Occipital lobe (tissue), 1 donor: ENCODE measurements at regions not wholly inside any gene's neighbourhood (a gene's known extent, or its start where the extent isn't known, plus 50 kb on each side); places are given as distances from the start of the nearest gene placed in this dataset.
A peak's percentile ranks its signal among the peaks of the same experiment; 100 is the strongest.

Source experiments
- DNase-seq: peaks from one replicate; lab custom pipeline; 2025; lab: John Stamatoyannopoulos, UW

DNA sequence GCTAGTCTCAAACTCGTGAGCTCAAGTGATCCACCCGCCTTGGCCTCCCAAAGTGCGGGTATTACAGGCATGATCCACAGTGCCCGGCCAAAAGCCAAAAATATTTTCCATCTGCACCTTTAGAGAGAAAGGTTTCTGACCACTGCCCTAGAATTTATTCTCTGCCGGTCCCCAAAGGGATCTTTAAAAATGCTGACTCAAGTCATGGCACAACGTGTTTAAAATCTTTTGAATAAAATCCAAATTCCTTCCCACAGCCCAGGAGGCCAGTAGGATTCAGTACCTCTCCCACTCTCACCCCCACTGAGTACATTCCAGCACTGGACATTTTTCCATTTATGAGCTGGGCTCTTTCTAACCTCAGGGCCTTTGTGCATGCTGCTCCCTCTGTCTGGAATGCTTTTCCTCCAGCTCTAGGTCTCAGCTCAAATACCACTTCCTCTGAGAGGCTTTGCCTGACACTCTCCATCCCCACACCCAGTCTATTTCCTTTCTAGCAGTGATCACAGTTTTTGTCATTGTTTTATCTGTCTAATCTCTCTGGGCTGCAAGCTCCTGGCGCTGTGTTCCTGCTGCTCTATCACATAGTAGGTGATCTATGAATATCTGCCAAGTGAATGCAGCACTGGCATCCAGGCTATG, 502.9 kb downstream of the SHQ1 start:
- DNase-seq = no peak

DNA sequence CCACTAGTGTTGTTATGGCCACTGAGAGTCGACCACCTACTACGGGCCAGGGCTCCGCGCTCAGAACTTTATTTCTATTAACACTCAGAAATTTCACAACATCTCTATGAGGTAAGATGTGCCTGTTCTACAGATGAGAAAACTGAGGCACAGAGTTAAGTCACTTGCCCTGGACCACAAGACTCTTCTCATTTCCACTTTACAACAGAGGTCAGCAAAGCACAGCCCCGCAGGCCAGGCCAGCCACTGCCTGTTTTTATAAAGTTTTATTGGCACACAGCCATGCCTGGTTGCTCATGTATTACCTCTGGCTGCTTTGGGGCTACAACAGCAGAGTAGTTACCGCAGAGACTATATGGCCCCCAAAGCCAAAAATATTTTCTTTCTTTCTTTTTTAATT, 503.6 kb downstream of the SHQ1 start:
- no peak for DNase-seq

DNA sequence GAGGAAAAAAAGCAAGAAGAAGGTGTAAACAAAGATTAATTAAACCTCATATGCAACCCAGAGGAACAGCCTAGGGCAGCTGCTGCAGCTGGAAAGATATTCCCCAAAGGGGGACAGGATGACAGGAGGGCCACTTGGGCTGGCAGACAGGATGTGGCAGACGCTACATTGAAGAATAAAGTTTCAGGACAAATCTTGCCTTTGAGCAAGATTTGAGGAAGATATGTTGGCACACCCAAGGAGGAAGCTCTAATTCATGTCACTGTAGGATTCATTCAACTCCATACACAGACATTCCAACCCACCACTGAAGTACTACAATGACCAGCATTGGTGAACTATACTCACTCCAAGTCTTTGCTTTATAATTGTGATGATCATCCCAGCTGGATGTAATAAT, 504.0 kb downstream of the SHQ1 start:
- DNase-seq = no peak

DNA sequence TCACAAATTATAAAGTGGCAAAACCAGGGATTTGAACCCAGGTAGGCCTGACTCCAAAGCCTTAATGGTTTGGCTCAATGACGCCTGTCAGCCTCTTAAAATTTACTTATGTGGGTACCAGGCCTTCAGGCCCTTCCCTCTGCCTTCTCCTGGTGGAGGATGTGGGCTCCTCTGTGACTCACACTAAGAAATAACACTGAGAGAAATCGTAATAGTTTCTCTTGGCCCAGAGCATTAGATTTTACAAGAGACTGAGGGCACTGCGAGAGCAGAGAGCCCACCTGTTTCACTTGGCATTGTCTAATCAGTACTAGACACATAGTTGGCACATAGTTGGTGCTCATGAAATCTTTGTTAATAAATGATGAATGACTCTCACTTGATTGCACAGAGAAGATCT, 505.2 kb downstream of the SHQ1 start:
- DNase-seq = no peak

DNA sequence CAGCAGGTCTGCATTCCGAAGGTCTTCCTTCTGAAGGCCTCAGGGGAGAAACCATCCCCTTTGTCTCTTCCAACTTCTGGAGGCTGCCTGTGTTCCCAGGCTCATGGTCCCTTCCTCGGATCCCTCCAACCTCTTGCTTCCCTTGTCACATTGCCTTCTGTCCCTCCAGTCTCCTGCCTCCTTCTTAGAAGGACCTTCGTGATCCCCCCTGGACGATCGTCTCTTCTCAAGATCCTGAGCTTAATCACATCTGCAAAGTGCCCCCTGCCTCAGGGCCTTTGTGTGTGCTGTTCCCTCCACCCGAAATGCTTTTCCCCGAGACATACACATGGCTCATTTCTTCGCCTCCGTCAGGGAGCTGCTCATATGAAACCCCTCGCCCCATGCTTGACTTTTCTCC, 505.8 kb downstream of the SHQ1 start:
- no peak for DNase-seq

DNA sequence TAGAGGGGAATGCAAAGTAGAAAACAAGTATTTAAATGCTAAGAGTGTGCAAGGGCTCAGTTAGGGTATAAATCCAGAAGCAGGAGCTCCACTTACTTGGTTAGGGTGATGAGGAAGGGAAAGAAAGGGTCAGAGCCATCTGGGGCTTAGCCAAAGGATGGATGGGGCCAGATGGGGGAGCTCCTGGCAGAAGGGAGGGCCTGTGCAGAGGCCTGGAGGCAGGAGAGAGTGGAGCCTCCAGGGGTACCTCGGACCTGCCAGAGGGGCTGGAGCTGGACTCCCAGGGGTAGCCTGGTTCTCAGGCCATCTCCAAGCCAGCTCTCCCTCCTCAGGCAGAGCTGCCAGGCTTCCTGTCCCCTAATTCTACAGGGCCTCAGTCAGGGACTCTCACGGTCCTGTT, 506.3 kb downstream of the SHQ1 start:
- no peak for DNase-seq

DNA sequence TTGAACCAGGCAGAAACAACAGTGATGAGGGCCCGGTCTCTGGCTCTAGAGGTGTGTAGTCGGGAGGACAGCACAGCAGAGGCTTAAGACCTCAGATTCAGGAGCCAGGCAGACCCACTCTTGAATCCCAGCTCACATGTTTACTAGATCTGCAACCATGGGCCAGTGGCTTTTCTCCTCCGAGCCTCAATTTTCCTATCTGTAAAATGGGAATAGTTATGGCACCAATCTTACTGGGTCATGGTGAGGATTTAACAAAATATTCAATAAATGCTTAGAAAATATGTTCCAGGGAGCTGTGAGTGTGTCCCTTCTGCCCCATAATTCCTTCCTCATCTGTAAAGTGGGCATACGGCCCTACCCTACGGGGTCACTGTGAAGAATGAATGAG, 506.9 kb downstream of the SHQ1 start:
- DNase-seq = no peak

DNA sequence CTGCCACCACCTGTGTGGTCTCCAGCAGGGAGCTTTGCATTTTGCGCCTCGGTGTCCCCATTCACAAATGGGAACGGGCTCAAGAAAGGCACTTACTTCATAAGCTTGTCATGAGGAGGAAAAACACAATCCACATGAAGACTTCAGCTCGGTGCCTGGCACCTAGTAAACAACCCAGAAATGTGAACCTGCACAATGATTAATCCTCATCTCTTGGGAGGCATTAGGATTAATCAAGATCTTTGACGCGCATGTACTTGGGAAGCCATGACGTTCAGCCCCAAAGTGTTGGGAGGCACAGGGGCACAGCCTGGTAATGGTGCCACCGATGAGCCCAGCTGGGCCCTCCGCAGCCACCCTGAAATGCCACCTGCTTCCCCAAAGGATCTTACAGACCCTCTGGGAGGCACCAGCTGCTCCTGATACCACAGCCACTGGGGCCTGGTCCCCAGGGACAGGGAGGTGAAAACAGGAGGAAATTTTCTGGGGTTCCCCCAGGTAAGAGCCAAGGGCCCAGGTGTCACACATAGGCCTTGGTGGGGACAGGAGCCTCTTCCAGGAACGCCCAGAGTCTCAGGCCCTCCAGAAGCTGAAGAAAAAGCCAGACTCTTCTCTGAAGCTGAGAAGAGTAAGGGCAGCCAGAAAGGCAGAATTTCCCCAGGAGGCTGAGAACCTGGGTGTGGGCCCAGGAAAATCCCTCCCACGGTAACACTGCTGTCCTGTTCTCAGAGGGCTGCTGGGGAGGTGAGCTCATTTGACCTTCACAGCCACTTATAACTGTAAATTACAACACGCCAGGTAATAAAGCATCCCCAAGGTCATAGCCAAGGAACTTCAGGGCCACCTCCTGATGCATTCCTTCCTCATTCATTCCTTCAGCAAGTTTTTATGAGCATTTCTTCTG, 507.5 kb downstream of the SHQ1 start:
- no peak for DNase-seq

DNA sequence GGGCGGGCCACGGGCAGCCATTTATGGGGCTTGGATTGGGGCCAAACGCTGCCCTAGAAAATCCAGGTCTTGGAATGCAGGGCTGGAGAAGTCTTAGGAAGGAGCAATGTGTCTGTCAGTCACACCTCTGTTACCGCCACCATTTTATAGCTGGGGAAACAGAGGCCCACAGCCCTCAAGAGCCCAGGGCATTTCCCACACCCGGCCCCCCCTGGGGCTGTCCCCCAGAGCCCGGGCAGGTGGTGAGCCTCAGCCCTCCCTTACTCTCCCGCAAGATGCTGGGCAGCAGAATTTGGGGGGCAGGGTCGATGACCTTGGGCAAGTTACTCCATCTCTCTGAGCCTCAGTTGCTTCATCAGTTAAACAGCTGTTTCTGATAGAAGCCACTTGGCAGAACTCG, 508.2 kb downstream of the SHQ1 start:
- no peak for DNase-seq

DNA sequence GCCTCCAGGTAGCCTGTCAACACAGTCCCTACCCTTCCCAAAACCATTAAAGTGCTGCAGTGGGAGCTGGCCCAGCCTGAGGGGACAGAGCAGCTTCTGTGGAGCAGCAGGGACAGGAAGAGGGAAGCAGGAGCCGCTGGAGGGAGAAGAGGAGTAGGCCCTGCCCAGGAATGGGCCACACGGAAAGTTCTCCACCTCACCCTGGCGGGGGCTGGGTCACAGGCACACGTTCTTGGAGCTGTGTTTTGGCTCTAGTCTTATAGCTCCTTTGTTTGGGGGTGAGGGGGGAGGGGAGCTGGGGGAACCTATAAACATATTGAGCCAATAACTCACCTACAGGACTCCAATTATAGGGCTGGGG, 508.6 kb downstream of the SHQ1 start:
- no peak for DNase-seq

DNA sequence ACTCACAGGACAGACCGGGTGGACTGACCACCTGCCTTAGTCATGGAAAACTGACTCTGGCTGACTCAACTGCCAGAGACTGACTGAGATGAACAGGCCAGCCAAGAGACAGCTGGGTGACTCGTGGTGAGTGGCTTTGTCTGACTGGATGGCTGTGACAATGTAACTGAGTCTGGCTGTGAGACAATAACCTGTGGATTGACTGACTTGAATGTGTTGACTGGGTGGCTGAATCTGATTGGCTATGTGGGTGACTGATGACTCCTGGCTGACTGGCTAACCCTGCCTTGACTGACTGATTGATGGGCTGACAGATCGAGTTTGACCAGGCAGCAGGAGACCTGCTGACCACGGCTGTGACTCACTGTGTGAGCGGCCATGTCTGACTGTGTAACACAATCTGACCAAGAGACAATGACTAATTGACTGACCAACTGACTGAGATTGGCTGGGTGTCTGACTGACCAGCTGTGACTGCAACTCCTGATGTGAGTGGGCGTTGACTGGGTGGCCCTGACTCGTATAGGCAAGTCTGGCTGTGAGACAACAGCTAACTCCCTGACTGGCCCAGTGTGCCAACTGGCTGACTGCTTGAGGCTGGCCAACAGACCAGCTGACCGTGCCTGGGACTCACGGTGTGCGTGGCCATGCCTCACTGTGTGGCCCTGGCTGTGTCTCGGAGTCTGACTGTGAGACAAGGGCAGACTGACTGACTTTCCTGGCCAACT, 509.1 kb downstream of the SHQ1 start:
- peak; percentile 25 for DNase-seq

DNA sequence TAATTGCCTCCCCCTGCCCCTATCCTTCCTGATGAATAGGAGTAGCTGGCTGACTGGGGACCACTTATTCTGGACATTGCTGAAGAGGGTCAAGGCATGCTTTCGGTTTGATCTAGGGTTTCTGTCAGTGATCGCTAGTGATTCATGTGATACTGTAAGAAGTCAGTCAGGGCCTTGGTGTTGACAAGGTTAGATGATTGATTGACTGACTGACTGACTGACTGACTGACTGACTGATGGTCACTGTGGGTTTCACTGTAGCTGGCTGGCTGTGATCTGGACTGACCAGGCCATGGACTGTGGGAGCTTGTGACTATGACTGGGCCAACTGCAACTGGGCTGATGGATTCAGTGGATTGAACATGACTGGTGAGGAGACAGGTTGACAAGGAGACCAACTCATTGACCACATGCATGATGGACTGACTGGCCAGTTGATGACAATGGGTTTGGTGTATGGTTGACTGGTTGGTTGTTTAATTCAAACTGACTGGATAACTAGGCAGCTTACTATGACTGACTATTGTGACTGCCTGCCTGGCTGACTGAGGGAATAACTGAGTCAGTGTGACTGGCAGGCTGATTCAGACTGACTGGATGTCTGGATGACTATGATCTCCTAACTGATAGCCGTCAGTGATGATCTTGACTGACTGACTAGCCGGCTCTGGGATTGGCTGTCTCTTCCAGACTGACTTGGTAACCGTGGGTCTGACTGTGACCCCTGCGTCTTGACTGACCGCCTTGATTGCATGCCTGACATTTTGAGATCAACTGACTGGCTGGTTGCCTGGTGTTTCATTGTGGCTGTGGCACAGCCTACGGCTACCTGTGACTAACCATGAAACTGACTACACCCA, 509.9 kb downstream of the SHQ1 start:
- DNase-seq = no peak

DNA sequence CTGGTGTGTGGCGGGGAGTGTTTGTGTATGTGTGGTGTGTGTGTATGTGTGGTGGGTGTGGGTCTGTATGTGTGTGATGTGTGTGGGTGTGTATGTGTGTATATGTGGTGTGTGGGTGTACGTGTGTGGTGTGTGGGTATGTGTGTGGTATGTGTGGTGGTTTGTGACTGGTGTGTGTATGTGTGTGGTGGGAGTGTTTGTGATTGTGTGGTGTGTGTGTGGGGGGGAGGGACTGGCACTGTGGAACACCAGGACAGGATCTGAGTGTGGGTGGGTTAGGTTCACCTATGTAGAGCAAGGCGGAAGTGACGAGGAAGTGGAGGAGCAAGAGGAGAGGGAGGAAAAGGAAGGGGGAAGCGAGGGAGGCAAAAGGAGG, 510.8 kb downstream of the SHQ1 start:
- DNase-seq = no peak

DNA sequence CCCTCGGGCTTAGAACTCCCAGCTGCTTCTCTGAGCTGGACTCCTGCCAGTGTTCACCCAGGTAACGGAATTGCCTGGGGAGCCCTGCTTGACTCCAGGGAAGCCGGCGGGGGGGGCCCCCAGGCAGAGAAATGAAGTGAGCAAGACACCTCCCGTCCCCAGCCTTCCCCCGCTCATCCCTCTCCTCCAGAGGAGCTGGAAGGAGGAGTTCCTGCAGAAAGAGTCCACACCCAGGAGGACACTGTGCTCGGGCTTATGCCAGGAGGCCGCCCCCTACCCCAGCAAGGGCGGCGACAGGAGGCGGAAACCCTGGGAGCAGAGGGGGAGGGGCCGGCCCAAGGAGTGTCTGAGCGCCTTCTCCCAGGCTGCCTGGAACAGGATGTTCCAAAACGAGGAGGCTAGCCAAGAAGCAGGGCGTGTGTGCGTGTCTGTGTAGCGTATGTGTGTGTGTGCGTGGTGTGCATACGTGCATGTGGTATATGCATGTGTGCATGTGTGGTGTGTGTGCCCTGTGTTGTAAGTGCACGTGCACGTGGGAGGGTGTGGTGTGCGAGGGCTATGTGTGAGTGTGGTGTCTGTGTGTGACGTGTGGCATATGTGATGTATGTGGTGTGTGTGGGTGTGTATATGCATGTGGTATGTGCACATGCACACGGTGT, 511.3 kb downstream of the SHQ1 start:
- DNase-seq = peak; percentile 44

DNA sequence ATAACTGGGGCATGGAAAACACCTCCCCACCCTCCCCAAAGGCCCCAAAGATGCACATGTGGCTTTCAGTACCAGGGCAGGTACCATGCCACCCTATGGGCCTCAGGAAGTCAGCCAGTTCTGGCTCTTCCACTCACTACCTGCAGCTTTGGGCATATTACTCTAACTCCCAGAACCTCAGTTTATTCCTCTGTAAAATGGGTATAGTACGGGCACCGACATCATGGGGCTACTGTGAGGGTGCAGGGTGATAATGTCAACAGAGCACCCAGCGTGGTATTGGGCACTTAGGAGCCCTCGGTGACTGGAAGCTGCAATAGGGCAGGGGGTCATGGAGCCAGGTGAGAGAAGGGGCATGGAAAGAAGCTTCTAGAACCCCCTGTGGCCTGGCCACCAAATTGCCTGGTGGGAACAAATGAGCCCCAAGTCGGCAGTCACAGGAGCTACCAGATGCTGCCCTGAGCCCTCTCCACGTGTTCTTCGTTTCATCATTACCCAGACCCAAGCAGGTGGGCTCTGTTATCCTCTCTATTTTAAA, 512.1 kb downstream of the SHQ1 start:
- no peak for DNase-seq

DNA sequence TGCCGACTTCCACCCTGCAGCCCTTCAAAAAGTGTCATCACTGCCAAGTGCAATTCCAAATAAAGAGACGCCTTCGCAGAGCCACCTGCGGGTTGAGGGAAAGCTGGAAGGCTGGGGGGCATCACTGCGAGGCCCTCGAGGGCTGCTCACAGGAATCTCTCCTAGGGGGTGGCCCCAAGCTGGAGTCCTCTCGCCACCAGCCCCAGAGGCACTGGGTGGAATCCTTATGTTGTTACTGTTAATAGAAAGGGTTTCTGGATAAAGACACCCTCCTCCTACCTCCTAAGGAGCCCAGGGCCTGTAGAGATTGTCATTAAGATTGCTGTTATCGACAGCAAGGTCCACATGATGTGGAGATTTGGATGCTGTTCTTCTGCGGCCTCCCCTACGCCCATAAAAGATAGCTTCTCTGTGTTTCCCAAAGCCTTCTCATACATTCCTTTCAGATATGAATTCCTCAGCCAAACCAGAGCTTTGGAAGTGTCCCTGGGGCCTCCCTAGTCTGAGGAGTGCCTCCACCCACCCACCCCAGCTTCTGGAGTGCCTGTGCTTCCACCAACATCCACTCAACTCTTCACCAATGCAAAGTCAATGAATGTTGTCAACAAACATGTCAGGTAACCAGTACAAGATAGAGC, 512.7 kb downstream of the SHQ1 start:
- no peak for DNase-seq

DNA sequence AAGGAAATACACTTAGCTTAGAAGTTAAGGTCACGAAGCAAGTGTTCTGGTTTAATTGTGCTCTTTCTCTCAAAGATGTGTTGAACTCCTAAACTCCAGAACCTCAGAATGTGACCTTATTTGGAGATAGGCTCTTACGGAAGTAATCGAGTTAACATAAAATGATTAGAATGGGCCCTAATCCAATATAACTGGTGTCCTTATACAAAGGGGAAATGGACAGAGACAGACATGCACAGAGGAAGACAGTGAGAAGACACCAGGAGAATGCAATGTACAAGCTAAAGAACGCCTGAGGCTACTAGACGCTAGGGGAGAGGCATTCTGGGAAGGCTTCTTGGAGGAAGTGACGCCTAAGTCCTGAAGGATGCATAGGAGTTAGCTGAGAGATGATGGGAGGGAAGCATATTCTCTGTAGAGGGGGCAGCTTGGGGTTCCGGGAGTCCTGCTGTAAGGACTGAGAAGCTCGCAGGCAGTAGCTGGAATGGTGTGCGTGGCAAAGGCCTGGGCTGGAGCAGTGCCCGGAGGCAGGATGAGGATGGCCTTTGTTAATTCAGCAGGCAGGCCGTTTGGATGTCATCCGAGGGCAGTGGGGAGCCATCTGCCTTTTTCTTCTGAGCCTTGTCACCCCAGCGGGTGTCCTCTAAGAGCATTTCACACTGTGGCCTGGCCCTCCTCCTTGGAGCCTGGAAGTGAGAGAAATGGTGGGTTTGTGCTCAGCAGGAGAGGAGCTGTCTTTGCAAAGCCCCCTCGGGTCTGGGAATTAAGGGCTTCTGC, 513.4 kb downstream of the SHQ1 start:
- DNase-seq = peak; percentile 70

DNA sequence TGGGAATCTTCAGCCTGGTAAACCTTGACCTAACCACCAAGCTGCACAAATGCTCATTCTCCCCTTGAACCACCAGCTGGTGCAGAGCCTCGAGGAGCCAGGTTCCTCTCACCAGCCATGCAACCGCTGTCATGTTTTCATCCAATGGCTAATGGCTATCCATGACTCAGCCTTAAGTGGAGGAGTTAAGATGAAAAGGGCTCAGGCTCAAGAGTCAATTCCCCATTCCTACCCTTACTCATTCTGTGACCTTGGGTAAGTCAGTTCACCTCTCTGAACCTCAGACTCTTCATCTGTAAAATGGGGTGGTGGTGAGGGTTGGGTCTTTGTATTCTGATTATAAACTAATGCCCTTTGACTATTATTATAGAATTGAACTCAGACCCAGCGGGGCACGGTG, 515.6 kb downstream of the SHQ1 start:
- no peak for DNase-seq

DNA sequence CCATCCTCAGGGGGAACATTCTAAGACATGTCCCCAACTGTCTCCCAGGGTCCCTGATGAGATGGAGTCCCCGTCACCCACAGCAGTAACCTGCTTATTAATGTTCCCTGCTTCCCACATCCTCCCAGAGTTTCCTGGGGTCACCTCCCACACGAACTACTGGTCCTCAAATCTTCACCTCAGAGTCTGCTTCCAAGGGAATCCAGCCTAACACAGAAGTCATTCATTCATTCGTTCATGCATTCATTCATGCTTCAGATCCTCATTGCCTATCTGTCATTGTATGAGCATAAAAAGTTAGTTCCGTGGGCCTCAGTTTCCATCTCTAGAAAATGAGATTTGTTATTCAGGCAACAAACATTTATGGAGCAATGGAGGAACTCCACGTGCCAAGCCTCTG, 516.2 kb downstream of the SHQ1 start:
- no peak for DNase-seq

DNA sequence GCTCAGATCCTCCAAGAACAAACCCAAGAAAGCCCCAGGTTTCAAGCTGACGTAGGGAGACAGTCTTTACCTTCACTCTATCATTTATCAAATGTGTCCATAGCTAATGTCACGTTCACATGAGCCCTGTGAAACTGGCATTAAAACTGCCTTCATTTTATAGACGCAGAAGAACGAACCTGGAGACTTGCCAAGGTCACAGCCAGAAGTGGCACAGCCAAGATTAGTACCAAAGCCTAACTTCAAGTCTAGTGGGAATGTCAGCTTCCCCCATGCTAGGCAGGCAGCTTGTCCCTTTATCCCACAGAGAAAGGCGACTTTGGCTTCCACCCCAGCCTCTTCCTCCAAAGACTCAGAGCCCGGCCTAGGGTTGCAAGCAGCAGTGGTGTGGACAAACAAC, 517.2 kb downstream of the SHQ1 start:
- DNase-seq = no peak
